ENCODE measurements at regions not wholly inside any gene's neighbourhood (a gene's known extent, or its start where the extent isn't known, plus 50 kb on each side); places are given as distances from the start of the nearest gene placed in this dataset.
"Not testable (repeated sequence)": the region's sequence is repeated elsewhere in the genome, so short reads cannot be mapped to it uniquely, and the experiment has no call there.

DNA sequence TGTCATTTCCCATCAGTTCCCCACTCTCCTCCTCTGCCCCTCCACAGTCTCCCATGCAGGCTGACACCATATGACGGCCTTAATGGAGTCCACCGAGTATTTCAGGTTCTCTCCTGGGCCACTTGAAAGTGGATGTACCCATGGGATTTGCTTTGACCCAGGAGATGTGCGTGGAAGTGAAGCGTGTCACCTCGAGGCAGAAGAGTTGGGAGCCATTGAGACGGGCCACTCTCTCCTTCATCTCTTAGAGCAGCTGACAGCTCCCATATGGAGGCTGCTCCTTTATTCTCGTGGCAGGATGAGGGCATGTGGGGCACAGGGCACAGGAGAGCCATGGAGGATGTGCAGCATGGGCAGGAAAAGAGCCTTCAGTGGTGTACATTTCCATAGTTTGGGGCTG lies 144.7 kb upstream of the CRYM start:
- not testable (repeated sequence) for H3K27ac Mint-ChIP-seq; H3K27me3 Mint-ChIP-seq; H3K4me3 Mint-ChIP-seq; H3K9me3 Mint-ChIP-seq; H3K36me3 Mint-ChIP-seq; H3K4me1 Mint-ChIP-seq (ENCODE audit: unreplicated experiment)
- DNase-seq (ENCODE audit: extremely low spot score, unreplicated experiment): peak; percentile 25

DNA sequence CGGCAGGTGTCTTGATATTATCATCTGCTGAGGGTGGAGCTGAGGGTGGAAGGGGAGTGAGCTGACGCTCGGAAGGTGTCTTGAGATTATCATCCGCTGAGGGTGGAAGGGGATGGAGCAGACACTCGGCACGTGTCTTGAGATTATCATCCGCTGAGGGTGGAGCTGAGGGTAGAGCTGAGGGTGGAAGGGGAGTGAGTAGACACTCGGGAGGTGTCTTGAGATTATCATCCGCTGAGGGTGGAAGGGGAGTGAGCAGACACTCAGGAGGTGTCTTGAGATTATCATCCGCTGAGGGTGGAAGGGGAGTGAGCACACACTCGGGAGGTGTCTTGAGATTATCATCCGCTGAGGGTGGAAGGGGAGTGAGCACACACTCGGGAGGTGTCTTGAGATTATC lies 126.6 kb upstream of the CRYM start:
- H3K4me1 Mint-ChIP-seq (ENCODE audit: unreplicated experiment); H3K36me3 Mint-ChIP-seq; H3K4me3 Mint-ChIP-seq; DNase-seq (ENCODE audit: extremely low spot score, unreplicated experiment); H3K27ac Mint-ChIP-seq; H3K27me3 Mint-ChIP-seq; H3K9me3 Mint-ChIP-seq: not testable (repeated sequence)

DNA sequence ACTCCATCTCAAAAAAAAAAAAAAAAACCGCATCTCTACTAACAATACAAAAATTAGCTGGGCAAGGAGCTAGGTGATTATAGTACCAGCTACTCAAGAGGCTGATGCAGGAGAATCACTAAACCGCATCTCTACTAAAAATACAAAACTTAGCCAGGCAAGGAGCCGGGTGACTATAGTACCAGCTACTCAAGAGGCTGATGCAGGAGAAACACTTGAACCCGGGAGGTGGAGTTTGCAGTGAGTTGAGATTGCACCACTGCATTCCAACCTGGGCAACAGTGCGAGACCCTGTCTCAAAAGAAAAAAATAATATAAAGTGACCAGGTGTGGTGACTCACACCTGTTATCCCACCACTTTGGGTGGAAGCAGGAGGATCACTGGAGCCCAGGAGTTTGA lies 119.8 kb upstream of the CRYM start:
- not testable (repeated sequence) for H3K36me3 Mint-ChIP-seq; H3K27me3 Mint-ChIP-seq; H3K27ac Mint-ChIP-seq; DNase-seq (ENCODE audit: extremely low spot score, unreplicated experiment); H3K4me1 Mint-ChIP-seq (ENCODE audit: unreplicated experiment); H3K4me3 Mint-ChIP-seq; H3K9me3 Mint-ChIP-seq

DNA sequence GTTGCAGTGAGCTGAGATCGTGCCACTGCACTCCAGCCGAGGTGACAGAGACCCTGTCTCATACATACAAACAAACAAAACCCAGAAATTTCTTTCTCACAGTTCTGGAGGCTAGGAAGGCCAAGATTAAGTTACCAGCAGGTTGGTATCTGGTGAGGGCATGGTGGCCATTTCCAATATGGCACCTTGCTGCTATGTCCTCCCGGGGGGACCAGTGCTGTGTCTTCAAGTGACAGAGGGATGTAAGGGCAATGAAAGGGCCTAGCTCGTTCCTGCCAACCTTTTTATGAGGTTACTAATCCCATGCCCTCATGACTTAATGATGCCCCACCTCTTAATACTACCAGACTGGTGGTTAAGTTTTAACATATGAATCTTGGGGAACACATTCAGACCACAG lies 118.5 kb upstream of the CRYM start:
- H3K36me3 Mint-ChIP-seq, H3K9me3 Mint-ChIP-seq: not testable (repeated sequence)

DNA sequence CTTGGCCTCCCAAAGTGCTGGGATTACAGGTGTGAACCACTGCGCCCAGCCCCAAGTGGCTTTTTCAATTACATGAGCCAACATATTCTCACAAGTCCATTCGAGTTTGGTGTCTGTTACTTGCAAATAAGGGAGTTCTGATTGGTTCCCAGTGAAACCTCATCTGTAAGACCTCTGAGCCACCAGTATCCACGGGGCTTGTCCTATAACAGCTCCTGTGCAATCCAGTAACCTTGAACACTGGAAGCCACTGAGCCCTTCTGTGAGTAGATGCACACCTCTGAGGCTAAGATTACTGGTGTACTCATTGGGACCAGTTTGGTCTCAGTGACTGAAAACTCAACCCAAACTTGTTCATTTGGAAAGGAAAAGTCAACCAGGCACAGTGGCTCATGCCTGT lies 112.5 kb upstream of the CRYM start:
- not testable (repeated sequence) for H3K27ac Mint-ChIP-seq; DNase-seq (ENCODE audit: extremely low spot score, unreplicated experiment); H3K36me3 Mint-ChIP-seq; H3K4me3 Mint-ChIP-seq; H3K9me3 Mint-ChIP-seq; H3K4me1 Mint-ChIP-seq (ENCODE audit: unreplicated experiment); H3K27me3 Mint-ChIP-seq

More for the DNA sequence above, 118.5 kb upstream of the CRYM start:
- H3K27ac Mint-ChIP-seq; H3K4me3 Mint-ChIP-seq; H3K4me1 Mint-ChIP-seq (ENCODE audit: unreplicated experiment); DNase-seq (ENCODE audit: extremely low spot score, unreplicated experiment); H3K27me3 Mint-ChIP-seq: not testable (repeated sequence)

DNA sequence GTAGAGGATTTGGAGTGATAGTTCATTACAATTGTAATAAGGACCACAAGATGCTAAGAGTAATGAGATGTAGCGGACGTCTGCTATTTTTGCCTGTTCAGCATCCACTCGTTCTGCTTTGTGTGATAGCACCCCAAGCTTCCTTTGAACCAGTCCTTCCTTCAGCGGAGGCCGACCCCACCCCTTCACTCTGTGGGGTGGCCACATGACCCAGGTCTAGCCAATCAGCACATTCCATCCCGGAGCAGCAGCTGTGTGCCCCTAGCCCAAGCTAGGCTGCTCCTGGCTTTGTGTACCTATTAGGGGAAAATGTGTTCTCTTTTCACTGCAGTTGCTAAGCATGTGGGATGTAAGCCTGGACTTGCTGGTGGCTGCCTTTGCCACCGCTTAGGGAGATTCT lies 111.8 kb upstream of the CRYM start:
- DNase-seq (ENCODE audit: extremely low spot score, unreplicated experiment); H3K27ac Mint-ChIP-seq; H3K9me3 Mint-ChIP-seq; H3K27me3 Mint-ChIP-seq; H3K4me1 Mint-ChIP-seq (ENCODE audit: unreplicated experiment); H3K36me3 Mint-ChIP-seq; H3K4me3 Mint-ChIP-seq: not testable (repeated sequence)

DNA sequence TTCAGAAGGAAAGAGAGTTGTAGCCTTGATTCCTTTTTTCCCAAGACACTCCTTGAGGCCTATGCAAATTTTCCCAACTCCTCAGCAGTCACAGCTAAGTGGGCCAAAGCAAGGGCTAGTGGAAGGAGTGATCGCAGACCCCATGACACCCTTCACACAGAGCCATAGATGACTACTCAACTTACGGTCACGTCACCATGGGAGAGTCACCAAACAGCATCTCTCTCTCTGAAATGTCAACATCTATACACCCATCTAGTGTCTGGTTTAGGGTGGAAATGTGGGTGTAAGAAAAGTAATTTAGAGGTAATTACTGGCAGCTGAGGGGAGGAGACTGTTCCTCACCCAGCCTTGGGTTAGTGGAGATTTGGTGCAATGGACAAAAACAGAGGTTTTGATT lies 109.7 kb upstream of the CRYM start:
- DNase-seq (ENCODE audit: extremely low spot score, unreplicated experiment); H3K27ac Mint-ChIP-seq; H3K9me3 Mint-ChIP-seq; H3K4me3 Mint-ChIP-seq; H3K4me1 Mint-ChIP-seq (ENCODE audit: unreplicated experiment); H3K27me3 Mint-ChIP-seq; H3K36me3 Mint-ChIP-seq: not testable (repeated sequence)

DNA sequence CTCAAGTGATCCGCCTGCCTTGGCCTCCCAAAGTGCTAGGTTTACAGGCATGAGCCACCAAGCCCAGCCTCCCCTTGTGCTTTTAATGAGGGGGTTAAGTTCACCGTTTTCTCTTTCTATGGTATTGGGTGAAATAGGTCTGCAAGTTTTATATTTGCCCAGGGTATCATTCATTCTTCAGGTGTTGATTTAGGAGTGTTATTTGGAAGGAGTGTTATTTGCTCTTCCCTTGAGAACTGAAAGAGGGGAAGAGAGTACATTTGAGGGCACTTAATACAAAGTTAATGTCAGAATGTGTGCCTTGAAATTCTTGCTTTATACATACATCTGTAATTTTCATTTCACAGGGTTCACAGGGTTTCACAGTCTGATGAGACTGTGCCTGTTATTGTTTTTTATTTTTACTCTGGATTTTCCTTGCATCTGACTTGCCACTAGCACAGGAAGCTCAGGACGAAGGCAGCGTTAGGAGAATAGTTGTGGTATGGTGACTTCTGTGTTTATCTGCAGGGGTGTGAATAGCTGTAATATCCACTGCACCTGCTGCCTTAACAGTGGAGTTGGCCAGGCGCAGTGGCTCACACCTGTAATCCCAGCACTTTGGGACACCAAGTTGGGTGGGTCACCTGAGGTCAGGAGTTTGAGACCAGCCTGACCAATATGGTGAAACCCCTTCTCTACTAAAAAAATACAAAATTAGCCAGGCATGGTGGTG lies 108.3 kb upstream of the CRYM start:
- H3K27ac Mint-ChIP-seq; H3K27me3 Mint-ChIP-seq; H3K4me1 Mint-ChIP-seq (ENCODE audit: unreplicated experiment); H3K36me3 Mint-ChIP-seq; H3K4me3 Mint-ChIP-seq; DNase-seq (ENCODE audit: extremely low spot score, unreplicated experiment); H3K9me3 Mint-ChIP-seq: not testable (repeated sequence)

DNA sequence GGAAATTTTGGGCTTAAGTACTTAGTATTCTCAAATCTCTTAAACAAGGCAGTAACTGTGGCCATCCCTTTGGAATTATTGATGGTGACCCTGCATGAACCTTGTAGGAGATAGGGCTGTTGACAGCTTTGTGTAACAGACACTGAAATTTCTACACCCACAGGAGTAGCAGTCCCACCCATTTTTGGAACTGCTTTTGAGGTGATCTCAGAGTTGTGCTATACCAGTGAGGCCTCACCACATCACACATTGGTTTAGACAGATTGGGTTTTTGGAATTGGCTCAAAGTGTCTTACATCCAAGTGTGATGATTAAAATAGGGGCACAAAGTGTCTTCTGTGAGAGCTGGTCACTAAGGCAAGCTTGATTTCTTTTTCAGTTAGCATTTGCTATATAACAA lies 105.6 kb upstream of the CRYM start:
- H3K27me3 Mint-ChIP-seq; DNase-seq (ENCODE audit: extremely low spot score, unreplicated experiment); H3K4me3 Mint-ChIP-seq; H3K27ac Mint-ChIP-seq; H3K9me3 Mint-ChIP-seq; H3K36me3 Mint-ChIP-seq; H3K4me1 Mint-ChIP-seq (ENCODE audit: unreplicated experiment): not testable (repeated sequence)

DNA sequence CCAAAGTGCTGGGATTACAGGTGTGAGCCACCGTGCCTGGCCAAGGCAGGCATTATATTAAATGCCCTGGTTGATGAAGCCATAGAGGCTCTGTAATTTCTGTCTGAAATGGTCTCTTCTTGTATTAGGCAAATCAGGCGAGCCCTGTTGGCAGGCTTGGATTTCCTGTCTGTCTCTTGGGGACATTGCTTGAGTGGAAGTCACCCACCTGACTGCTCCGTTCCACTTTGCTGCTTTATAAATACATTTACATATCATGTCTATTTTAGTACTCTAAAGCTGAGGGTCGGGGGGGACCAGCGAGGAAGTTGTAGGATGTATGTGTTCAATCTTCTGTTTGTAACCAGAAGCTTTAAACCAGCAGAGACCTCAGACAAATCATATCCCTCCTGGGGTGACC lies 101.6 kb upstream of the CRYM start:
- not testable (repeated sequence) for H3K27me3 Mint-ChIP-seq; H3K36me3 Mint-ChIP-seq; DNase-seq (ENCODE audit: extremely low spot score, unreplicated experiment); H3K27ac Mint-ChIP-seq; H3K4me3 Mint-ChIP-seq; H3K4me1 Mint-ChIP-seq (ENCODE audit: unreplicated experiment); H3K9me3 Mint-ChIP-seq

DNA sequence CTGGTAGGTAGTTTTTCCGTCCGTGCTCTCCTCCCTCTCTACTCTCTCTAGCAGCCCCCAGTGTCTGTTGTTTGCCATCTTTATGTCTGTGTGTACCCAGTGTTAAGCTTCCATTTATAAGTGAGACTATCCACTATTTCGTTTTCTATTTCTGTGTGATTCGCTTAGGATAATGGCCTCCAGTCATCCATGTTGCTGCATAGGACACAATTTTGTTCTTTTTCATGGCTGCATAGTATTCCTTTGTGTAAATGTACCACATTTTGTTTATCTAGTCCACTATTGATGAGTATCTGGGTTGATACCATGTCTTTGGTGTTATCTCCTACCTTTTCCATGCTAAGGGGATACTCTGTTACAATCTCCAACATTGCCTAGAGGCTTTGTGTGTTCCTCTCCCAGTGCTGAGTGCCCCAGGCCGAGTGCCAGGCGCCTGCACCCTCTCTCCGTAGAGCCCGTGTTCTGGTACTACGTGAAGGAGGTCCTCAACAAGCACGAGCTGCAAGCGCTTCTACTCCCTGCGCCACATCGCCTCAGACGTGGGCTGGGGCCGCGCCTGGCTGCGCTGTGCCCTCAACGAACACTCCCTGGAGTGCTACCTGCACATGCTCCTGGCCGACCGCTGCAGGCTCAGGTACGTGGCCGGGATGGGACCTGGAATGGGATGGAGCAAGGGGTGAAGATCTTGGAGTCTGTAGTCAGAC lies 98.3 kb upstream of the CRYM start:
- H3K9me3 Mint-ChIP-seq; H3K27me3 Mint-ChIP-seq; H3K4me1 Mint-ChIP-seq (ENCODE audit: unreplicated experiment); H3K4me3 Mint-ChIP-seq; H3K36me3 Mint-ChIP-seq; DNase-seq (ENCODE audit: extremely low spot score, unreplicated experiment); H3K27ac Mint-ChIP-seq: not testable (repeated sequence)

DNA sequence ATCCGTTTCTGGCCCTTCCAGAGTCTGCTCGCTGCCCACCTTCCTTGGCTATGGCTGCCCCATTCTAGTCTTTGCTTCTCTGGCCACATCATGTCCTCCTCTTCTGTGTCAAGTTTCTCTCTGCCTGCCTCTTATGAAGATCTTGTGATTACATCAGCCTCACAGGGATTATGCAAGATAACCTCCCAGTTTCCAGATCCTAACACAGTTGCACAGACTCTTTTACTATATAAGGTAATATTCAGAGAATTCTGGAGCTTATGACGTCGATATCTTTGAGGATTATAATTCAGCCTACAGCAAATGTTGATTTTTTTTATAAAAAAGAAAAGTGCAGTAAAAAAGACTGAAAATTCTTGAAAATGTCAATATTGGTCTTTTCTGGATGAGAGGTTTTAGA lies 97.2 kb upstream of the CRYM start:
- not testable (repeated sequence) for H3K4me3 Mint-ChIP-seq

DNA sequence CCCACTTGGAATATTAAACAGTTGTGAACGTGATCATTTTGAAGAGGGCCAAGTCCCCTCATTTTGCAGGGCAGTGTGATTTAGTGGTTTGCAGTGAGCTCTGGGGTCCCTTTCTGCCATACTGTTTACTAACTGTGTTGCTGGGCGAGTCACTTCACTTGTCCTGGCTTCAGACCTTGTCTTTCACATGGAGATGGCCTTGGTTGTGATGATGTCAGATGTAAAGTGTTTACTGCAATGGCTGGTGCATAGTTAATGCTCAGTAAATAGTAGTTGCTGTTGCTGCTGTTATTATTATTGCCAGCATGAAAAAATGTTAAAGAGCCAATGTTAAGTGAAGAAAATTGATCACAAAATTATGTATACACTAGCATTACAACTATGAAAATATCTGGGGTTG lies 95.4 kb upstream of the CRYM start:
- H3K36me3 Mint-ChIP-seq; H3K27me3 Mint-ChIP-seq; H3K27ac Mint-ChIP-seq; H3K4me1 Mint-ChIP-seq (ENCODE audit: unreplicated experiment); H3K4me3 Mint-ChIP-seq; DNase-seq (ENCODE audit: extremely low spot score, unreplicated experiment); H3K9me3 Mint-ChIP-seq: not testable (repeated sequence)

More for the DNA sequence above, 97.2 kb upstream of the CRYM start:
- H3K27ac Mint-ChIP-seq; H3K27me3 Mint-ChIP-seq; H3K4me1 Mint-ChIP-seq (ENCODE audit: unreplicated experiment); DNase-seq (ENCODE audit: extremely low spot score, unreplicated experiment); H3K36me3 Mint-ChIP-seq; H3K9me3 Mint-ChIP-seq: not testable (repeated sequence)

DNA sequence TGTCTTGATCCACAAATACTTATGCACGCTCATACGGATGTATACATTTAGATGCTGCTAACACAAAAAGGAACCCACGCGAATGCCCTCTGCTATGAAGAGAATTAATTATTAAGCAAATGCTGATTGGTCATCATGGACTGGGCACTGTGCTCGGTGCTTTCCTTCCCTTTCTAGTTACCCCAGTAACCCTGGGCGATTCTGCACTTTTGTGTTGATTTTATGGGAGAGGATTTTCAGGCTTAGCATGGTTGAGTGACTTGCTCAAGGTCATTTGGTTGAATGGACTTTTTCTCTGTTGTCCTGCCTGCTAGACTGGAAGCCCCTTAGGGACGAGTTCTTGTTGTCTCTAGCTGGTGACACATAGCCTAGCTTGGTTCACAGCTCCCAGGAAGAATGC lies 94.8 kb upstream of the CRYM start:
- not testable (repeated sequence) for DNase-seq (ENCODE audit: extremely low spot score, unreplicated experiment); H3K27ac Mint-ChIP-seq; H3K4me3 Mint-ChIP-seq; H3K9me3 Mint-ChIP-seq; H3K4me1 Mint-ChIP-seq (ENCODE audit: unreplicated experiment); H3K36me3 Mint-ChIP-seq; H3K27me3 Mint-ChIP-seq

All from type B pancreatic cell (in vitro differentiated cells).